SIG-M5 treated with dmso at 0.1 percent for 504 hours (cell line): ENCODE measurements at regions not wholly inside any gene's neighbourhood (a gene's known extent, or its start where the extent isn't known, plus 50 kb on each side); places are given as distances from the start of the nearest gene placed in this dataset.

Experiments used
- DNase-seq: peaks from one replicate; lab custom pipeline; 2025; ENCODE audit not compliant: unreplicated experiment; lab: John Stamatoyannopoulos, UW

DNA sequence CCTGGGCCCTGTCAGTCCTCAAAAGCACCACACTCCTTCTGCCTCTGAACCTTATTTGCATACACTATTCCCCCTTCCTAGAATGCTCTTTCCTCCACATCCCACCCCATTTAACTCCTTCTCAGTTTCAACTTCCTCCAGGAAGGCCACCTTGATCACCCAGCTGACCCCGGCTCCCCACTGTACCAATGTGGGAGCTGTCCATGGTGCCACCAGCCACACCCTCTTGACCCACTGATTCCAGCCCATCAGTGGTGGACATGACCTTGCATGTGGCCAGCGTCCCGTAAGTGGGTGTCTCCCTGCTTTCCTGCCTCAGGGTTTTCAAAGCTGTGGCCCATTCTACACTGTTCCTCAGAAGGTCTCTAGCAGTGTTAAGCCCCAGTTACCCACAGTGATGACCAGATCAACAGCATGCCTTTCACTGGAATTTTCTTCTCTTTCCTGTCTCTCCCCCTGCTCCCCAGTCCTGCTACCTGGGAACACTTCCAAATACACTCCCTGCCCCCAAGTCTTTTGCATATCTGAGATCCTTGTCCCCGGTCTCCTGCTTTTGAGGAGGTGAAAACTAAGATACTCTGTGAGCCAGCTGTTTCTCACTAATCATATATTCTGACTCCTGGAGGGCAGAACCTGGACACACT, 346.6 kb downstream of the MN1 start:
- DNase-seq: no peak

DNA sequence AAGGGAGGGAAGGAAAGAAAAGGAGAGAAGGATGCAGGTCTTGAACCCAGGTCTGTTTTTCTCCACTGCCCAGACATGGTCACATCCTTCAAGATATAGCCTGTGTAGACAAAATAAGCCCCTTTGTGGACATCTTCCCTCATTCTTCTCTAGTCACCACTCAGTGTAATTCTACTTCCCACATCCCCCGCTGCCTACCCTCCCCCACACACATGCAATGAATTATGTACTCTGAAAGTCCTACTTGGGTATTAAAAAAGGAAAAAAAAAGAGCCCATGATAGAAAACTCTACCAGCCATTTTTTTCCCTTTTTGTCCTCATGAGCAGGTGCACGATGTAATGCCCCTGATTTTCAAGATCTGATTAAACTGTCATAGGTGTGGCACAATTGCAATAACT, 346.0 kb downstream of the MN1 start:
- no peak for DNase-seq

DNA sequence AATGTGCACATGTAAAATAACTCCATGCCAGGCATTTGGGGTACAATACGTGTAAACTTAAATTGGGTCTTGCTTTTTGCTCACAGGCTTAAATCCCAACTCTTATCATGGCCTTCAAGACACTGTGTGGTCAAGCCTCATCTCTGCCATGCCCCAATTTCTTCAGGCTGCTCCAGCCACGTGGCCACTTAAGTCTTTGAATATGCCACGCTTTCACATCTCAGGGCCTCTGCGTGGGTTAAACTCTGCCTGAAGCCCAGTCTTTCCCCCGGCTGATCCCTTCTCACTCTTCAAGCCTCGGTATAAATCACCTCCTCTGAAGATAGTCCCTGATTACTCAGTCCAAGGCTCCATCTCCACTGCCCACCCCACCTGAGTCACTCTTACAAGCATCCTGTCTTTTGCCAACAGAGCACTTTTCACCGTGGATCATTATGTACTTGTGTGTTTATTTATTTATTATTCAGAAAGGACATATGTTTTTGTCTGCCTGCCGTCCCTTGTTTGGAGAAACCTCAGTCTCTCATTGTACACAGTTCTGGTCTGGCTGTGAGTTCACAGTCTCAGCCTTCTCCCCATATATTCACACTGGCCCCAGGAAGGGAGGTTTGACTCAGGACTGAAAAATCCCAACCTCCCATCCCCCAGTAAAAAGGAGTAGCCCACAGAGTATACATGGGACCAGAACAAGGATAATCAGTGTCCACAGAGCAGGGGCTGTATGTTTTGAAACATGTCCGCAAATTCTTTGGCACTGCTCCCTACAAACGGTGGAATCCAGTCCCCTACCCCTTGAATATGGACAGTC, 344.7 kb downstream of the MN1 start:
- no peak for DNase-seq

DNA sequence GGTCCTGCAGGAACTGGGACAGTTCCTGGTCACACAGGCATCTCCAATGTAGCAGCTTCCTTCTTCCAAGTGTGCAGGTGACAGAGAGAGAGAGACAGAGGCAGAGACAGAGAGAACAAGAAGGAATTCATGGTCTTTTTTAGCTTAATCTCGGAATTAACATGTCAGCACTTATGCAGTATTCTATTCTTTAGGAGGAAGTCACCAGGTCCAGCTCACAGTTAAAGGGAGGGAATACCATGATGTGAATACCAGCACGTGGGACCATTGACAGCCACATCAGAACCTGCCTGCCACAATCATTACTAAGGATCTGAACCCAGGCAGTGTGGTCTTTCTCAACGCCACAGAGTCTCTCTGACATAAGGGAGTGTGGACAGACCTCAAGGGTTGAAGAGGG, 341.6 kb downstream of the MN1 start:
- no peak for DNase-seq

DNA sequence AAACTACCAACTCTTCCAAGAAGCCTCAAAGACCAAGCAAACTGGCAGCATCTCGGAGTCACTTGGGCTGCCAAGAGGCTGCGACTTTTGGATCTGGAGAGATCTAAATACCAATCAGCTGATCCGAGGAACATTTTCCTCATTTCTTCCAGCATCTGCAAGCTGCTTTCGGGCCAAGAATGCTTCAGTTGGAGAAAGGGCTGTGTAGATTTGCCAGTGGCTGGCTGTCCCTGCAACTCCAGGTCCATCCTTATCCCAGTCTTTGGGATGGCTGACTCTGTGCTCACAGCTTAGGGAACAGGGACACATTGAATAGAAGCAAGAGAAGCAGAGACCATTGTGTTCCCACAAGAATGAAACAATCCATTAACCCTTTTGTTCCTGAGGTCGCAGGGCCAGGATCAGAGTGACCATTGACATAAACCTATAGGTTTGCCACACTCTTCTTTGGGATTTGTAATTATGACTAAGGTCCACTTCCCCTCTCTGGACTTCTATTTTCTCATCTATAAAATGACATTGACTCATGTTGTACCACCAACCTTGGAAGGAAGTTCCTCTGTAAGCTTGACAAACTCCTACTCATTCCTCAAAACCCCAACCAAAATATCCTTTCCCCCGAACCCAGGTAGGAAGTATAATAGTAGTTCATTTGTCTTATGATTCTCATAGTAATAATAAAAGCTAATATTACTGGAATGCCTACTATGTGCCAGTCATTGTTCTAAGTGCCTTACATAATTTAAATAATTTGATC, 340.8 kb downstream of the MN1 start:
- no peak for DNase-seq

DNA sequence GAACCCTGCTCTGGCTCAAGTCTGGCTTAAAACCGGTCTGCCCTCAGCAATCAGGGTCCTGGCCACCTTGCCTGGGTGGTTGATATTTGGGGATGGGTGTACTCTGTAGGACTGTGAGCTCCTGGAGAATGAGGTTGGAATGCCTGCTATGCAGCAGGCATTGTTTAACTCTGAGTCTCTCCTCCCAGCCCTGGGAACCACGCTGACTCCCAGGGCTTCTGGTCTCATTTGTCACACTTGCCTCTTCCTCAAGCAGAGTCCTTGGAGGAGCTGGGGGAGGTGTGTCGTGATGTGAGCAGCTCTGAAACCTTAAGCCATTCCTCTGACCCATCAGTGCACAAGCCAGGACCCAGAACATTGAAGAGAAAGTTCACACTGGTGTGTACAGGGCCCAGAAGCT, 340.1 kb downstream of the MN1 start:
- no peak for DNase-seq

DNA sequence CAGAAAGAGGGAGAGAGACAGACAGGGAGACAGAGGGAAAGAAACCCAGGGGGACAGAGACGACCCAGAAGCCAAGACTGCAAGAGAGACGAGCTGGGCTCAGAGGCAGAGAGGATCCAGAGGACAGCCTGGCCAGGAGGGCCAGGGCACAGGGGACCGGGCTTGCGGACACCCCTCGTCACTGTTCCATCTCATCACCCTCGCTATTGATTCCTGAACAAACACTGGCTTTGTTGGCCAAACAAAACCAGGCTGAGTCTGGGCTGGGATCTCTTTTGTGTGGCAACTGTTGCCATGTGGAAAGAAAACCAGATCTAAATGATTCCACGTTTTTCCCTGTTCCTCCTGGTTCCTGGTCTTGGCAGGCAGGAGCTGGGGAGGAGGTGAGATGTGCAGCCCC, 339.4 kb downstream of the MN1 start:
- DNase-seq: no peak

DNA sequence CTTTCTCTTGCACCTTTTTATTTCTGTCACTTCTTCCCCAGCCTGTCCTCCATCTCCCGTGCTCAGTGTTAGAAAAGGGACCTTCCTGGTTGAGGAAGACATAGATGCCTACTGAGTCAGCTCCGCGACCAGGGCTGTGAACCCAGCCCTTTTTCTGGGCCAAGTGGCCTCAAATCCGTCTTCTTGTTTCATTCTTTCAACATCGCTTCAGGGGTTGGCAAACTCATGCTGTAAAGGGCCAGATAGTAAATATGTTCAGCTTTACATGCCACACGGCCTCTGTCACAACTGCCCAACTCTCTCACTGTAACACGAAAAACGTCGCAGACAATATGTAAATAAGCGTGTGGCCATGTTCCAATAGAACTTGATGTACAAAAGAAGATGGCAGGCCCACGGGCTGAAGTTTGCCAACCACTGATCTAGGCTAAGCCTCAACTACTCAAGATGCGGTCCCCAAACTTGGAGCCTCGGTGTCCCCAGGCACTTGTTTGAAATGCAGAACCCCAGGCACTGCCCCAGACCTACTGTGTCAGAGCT, 338.4 kb downstream of the MN1 start:
- DNase-seq: no peak

DNA sequence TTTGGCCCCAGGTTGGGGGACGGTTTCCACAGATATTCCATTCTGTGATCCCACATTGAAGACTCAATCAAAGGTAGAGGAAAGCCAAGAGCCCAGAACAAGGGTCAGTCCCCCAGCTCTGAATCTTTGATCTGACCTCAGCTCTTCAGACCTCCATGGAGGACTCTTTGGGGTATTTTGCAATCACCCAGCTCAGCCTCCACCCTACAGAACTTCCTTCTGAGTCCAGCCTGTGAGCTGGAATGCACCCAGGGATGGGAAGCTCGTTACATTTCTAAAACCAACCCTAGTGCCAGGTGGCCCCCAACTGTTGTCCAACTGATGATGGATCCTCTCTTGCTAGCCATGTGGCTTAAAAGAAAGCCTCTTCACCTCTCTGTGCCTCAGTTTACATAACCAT, 335.3 kb downstream of the MN1 start:
- DNase-seq: no peak

DNA sequence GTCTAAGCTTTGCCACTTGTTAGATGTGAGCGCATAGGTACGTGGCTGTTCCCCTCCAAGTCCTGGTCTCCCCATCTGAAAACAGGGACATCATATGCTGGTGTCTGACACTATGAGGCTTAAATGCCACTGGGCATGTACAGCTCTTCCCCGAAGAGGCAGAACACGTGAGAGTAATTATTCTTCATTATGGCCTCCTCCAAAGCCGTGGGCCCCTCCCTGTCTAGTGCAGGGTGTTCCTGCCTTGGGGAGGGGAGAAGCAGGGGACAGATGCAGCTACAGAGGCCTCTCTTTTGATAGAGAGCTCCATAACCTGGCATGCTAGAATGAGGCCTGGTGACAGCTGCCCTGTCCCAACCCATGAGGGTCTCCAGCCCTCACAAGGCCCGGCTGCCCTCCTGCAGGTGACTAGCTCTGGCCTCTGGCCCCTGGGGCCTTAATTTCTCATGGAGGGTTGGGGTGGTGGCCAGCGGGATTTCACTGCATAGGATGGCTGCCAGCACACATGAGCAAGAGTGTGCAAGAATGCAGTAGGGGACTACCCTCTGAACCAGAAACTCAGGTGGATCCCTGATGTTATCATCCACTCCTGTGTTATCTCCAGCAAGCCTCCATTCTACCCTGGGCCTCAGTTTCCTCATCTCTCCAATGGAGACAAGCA, 334.6 kb downstream of the MN1 start:
- DNase-seq: no peak

DNA sequence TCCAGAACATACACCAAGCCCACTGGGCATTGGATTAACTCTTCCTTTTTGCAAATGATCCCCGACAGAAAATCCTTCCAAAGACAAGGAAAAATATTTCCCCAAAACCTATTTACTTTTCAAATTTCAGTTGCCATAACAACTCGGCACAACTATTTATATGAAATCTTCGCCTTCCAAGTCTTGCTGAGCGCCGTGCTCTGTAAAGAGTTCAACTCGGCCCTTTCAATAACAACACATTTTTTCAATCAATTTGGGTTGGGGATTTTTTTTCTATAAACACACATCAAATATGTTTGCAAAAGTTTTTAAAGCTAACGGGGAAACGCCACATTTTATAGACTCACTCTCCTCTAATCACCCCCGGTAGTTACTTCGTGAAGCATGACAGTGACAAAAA, 333.8 kb downstream of the MN1 start:
- DNase-seq: no peak

DNA sequence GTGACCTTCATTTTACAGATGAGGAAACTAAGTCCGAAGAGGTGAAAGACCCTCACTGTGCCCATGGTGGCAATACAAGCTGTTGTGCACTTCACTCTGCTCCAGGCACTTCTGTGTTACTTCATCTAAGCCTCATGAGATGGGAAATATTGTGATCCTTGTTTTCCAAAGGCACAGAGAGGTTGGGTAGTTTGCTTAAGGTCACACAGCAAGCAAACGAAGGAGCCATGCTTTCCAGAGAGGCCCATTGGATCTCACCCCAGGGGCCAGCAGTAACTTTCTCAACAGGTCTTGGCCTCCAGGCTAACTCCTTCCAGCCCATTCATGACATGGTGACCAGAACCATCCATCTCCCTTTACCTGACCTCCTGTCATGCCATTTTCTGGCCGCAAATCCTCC, 332.8 kb downstream of the MN1 start:
- no peak for DNase-seq

DNA sequence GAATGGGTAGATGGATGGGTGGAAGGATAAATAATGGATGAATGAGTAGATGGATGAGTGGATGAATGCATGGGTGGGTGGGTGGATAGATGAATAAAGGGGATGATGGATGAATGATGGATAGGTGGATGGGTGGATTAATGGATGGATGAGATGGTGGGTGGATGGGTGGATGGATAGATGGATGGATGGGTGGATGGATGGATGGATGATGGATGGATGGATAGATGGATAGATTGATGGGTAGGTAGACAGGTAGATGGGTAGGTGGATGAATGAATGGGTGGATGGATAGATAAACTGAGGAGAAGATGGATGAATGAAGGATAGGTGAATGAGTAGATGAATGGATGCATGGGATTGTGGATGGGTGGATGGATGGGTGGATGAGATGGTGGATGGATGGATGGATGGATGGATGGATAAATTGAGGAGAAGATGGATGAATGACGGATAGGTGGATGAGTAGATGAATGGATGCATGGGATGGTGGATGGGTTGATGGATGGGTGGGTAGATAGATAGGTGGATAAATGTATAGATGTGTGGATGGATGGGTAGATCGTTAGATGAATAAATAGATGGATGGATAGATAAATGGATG, 331.3 kb downstream of the MN1 start:
- no peak for DNase-seq

DNA sequence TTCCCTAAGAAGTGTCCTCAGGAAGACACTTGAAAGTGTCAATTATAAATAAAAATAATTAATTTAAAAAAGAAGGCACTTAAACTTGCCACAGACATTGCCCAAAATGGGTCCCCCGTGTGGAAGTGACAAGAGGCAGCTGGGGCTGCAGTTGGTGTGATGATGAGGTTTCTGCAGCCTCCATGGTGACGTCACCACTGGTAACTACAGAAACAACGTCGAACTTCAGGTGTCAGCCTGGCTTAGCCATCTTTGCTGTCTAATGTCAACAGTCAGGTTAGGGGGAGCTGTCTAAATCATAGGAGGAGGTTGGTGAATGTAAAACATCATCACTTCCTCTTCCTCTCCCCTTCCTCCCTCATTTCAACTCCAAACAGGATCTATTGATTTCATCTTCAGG, 328.6 kb downstream of the MN1 start:
- DNase-seq: no peak

DNA sequence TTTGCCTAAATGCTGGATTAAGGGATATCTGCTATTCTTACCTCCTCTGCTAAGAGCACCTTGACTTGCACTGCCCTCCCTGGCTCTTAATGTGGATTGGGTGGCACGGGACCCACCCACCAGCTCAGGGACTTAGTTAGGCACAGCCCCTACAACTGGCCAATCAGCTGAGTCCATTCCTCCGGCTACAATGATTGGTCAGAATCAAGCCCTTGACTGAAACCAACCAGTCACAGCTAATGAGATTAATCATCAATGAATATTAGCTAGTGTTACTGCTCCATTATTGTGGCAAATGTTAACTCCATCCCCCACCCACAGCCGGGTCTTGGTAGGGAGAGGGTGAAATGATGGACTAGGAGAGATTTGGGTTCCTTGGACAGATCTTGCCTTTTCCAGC, 328.0 kb downstream of the MN1 start:
- no peak for DNase-seq

DNA sequence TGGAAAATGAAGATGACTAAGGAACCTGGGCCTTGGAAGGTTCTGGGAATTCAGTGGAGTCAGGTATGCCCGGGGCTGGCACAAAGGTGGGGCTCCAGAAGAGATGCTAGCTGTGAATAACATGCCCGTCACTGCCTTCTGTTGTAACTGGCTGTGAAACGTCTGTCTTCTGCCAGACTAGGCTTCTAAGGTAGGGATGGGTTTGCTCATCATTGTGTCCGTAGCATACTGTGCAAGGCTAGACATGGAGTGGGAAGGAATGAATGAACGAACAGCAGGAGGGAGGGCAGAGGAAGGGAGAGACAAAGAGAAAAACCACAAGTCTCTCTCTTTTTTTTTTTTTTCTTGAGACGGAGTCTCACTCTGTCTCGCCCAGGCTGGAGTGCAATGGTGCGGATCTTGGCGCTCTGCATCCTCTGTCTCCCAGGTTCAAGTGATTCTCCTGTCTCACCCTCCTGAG, 327.4 kb downstream of the MN1 start:
- no peak for DNase-seq

DNA sequence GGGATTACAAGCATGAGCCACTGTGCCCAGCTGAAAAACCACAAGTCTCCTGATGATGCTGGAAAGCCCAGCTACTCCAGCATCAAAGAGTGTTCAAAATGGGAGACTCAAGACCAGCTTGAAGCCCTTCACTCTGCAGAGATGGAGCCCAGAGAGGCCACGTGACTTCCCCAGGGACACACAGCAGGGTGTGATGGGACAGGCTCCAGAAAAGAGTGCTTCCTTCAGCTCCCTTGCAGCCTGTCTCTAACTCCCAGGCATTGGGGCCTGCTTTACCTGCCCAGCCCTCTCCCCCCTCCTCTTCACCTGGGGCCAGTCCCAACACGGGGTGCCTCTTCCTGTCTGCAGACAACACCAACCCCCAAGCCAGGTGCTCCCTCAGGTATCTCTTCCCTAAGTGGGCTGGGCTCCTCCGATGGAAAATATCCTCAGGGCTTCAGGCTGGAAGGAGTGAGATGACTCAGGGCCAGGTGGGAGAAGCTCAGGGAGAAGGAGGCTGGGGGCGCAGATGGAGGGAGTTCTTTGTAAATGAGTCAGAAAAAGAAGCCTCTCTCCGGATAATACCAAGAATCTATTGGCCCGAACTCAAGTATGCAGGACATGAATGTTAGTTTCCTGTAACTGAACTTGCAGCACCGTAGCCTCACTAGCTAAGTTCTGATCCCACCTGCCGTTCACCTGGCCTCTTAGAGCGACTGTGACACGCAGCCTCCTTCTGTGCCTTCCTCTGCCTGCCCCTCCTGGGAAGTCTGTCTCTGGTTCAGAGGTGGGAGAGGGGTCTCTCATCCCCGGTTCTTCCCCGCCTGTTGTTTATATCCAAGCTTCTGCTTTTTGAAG, 326.6 kb downstream of the MN1 start:
- DNase-seq: peak; percentile 20

DNA sequence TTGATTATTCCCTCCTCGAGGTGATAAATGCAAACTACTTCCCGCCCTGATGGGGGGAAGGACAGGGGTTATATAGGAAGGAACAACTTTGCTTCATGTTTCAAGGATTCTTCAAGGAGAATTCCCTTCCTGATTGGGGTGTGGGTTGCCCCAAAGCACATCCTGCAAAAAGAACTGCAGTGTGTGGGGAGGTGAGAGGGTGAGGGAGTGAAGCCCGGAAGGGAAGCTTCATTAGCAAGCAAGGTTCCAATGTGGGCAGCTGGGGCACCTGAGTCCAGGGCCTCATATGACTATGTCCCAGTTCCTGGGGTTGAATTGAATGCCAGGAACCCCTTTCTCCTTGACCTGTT, 326.0 kb downstream of the MN1 start:
- DNase-seq: no peak

DNA sequence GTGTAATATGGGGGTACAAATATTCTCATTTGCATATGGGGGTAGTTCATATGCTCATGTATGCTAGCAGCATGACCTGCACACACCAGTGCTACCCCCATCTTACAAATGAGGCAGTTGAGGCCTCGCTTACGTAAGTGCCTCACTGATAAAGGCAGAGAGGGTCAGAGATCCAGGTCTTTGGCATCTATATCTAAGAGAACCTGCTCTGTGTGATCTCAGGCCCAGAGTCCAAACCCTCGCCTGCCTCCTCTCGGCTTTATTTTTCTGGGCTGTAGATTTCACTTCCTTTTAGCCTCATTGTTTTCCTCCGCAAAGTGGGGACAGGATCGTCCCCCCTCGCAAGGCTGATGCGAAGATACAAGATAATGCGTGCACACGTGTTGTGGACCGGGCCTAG, 325.2 kb downstream of the MN1 start:
- DNase-seq: no peak

DNA sequence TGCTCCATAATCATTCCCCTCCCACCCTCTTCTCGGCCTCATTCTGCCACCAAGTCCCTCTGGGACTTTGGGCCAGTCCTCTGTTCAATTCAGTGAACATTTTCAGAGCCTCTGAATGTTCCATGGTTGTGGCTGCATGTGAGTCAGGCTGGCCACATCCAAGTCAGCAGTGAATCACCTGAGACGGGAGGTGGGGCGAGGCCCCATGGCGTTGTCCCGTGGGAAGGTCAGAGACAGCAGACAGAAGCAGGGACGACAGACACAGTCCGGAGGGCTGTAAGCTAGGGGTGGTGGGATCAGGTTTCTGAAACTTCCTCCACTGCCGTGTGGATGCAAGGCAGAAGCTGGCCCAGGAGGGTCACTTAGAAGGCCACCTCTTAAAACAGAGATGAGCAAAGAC, 324.8 kb downstream of the MN1 start:
- no peak for DNase-seq
